ENCODE measurements at regions not wholly inside any gene's neighbourhood (a gene's known extent, or its start where the extent isn't known, plus 50 kb on each side); places are given as distances from the start of the nearest gene placed in this dataset.

DNA sequence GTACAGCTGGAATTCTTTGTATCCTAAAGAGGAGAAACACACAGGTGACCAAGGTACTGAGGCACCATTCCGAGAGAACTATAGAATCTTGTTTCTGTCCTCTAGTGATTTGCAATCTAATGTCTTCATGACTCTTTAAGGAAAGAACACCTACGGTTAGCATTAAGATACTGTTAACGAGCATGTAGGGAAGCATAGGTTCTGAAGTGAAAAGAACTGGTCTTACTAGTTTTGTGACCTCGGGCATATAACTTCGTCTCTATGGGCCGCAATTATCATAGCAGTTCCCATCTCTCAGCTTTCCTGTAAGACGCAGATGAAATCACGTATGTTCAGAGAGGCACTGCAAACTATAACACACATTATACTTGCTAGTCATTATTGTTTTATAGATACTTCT is 193.0 kb upstream of the NBEA start:
- no peak for DNase-seq (ENCODE audit: low read depth)

DNA sequence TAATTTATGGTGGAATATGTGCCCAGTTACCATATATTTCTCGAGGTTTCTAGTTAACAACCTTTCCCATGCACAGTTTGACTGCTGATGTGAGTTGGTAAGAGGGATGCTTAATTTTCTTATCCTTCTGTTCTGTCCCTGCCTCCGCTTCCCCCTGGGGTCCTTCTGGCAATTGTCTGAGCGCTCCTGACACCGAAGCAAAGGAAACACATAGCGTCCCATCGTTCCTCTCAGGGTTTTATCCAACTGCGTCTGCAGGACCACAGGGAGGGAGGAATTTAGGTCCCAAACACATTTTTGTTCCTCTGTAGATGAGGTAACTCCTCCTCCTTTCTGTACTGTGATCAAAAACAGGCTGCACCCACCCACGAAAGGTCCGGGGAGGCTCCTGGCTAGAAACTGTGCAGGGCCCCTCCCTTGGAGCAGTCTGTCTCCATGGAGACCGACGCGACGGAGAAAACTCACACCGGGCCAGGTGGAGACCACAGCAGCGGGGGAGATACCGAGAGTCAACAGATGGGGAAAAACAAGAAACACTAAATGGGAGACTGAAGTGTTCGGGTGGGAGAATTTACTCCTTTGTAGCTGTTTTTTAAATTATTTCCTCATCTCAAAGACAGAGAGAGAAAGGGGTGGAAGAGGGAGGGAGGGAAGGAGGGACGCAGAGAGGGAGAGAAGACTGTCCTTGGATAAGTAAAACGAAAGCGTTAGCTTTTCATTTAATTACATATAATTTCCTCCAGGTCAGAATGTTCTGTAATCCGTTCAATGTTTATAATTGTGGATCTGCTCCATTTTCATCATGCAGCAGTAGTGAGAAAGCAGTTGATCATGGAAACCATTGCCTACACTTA is 191.8 kb upstream of the NBEA start:
- peak; percentile 34 for DNase-seq (ENCODE audit: low read depth)

- DNase-seq (ENCODE audit: low read depth), result no peak
These were observed 191.0 kb upstream of the NBEA start for GRCh38 chr13:34751044-34751443.

DNA sequence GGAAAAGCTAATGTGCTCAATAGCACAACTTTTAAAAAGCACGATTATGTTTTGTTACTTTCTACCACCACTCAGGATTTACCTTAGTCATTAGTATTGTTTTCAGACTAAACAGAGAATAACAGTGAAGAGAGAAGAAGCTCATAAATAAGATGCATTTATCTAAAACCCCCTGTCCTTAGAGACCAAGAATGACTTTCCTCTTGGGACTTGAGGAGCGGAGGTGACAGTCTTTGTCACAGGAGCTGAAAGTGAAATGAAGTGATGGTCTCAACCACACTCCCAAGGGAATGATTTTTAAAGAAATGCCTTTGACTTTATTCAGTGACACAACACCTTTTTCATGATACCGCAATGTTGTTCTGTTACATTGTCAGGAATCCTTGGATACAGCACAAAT is 190.6 kb upstream of the NBEA start:
- DNase-seq (ENCODE audit: low read depth), result no peak

- no peak for DNase-seq (ENCODE audit: low read depth)
These were observed 189.6 kb upstream of the NBEA start for GRCh38 chr13:34752283-34752960.

DNA sequence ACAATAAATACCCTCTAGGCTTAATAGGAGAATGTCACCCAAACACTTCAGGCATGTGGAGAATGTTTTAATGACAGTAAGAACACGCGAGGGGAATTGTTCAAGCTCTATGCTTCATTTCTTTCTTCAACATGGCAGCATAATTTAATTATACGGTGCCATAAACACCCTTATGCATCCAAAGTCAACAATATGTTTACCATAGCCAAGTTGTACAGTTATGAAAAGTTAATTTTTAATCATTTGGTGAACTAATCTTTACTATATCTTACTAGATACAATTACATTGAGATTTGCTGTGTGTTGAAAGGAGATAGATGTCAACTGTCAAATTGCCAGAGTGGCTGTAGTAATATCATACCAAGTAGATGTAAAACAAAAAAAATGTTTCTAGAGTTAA is 185.9 kb upstream of the NBEA start:
- no peak for DNase-seq (ENCODE audit: low read depth)

GRCh38 chr13:34756572-34756971 is 185.5 kb upstream of the NBEA start:
- DNase-seq (ENCODE audit: low read depth), result no peak

- DNase-seq (ENCODE audit: low read depth), result no peak
These were observed 184.6 kb upstream of the NBEA start for GRCh38 chr13:34757441-34757840.

- no peak for DNase-seq (ENCODE audit: low read depth)
These were observed 183.4 kb upstream of the NBEA start for GRCh38 chr13:34758628-34759027.

- no peak for DNase-seq (ENCODE audit: low read depth)
These were observed 179.8 kb upstream of the NBEA start for GRCh38 chr13:34762312-34762711.

DNA sequence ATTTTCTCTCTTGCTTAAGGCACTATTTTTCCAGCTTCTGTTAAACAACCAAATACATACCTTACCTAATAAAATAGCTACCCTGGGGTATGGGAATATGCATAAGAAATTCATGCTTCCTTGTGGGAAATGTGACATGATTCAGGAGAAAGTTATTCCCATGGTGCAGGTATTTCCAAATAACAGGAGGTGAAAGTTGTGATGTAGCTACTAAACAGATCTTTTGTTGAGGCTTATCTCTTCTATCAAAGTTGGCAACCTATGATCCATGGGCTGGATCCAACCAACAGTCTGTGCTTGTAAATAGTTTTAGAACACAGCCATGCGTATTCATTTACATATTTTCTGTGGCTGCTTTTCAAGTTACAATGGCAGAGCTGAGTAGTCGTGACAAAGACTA is 177.8 kb upstream of the NBEA start:
- peak; percentile 58 for DNase-seq (ENCODE audit: low read depth)

DNA sequence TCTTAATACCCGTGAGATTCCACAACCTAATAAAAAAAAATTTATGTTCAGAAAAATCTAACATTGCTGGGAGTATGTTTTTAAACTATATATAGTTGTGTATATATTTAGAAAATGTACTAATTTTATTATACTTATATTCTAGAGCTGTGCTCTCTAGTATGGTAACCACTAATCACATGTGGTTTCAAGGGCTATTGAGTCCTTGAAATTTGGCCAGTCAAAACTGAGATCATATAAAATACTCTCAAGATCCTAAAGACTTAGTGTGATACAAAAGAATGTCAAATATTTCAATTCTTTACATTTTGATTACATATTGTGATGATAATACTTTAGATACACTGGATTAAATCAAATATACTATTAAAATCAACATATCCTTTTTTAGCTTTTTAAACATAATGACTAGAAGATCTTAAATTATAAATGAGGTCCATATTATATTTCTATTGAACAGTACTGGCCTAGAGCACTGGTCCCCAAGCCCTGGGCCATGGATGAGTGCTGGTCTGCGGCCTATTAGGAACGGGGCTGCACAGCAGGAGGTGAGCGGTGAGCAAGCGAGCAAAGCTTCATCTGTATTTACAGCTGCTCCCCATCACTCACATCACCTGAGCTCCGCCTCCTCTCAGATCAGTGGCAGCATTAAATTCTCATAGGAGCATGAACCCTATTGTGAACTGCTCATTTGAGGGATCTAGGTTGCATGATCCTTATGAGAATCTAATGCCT is 176.5 kb upstream of the NBEA start:
- DNase-seq (ENCODE audit: low read depth), result no peak

GRCh38 chr13:34767778-34768177 is 174.3 kb upstream of the NBEA start:
- no peak for DNase-seq (ENCODE audit: low read depth)

- DNase-seq (ENCODE audit: low read depth), result no peak
These were observed 169.9 kb upstream of the NBEA start for GRCh38 chr13:34772206-34772605.

- no peak for DNase-seq (ENCODE audit: low read depth)
These were observed 169.2 kb upstream of the NBEA start for GRCh38 chr13:34772881-34773280.

DNA sequence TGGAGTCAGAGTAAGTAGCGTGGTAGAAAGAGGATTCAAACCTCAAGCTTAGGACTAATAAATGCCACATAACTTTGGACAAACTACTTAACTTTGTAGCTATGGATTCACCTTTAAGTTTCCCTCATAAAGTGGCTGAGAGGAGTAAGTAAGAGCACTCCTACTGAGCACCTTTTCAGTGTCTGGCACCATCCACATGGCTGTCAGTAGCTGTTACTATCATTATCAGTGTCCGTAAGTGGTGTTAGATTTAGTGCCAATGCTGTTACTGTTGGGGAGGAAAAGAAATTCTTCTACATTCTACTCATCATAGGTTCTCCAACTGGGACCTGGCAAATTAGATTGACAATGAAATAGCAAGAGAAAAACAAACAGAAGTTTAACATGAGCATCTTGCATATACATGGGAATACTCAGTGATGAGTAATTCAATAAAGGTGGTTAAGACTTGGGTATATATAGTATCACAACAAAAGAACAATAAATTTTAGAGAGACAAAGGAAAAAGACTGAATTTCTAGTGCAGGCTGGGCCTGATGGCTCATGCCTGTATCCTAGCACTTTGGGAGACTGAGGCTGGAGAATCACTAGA is 165.6 kb upstream of the NBEA start:
- DNase-seq (ENCODE audit: low read depth), result no peak

GRCh38 chr13:34777089-34777913 is 164.8 kb upstream of the NBEA start:
- DNase-seq (ENCODE audit: low read depth), result no peak

GRCh38 chr13:34777914-34778303 is 164.2 kb upstream of the NBEA start:
- no peak for DNase-seq (ENCODE audit: low read depth)

GRCh38 chr13:34779171-34779570 is 162.9 kb upstream of the NBEA start:
- DNase-seq (ENCODE audit: low read depth), result no peak

GRCh38 chr13:34793301-34793700 is 148.8 kb upstream of the NBEA start:
- no peak for DNase-seq (ENCODE audit: low read depth)

- DNase-seq (ENCODE audit: low read depth), result peak; percentile 9
These were observed 138.3 kb upstream of the NBEA start for GRCh38 chr13:34803756-34804155.
